IMR-90 (cell line): ENCODE measurements at regions not wholly inside any gene's neighbourhood (a gene's known extent, or its start where the extent isn't known, plus 50 kb on each side); places are given as distances from the start of the nearest gene placed in this dataset.

Experiments used
- ATAC-seq: fragments of 200-7000 bp; cut with Tn5 transposase; 2 replicates; pipeline ENCODE4 v1.9.1; 2020; ENCODE audit warnings: low read depth, mild to moderate bottlenecking, moderate library complexity
- BruUV-seq: library from RNA; stranded (reverse); fragments of 400-500 nt; replicated peaks from 2 replicates; lab custom pipeline; 2021; lab: Mats Ljungman, UMichigan
- CTCF ChIA-PET: fragments of 300-600 bp; formaldehyde crosslinking; extraction: SDS; loops from one replicate; lab custom pipeline; 2021; ENCODE audit warnings: antibody characterized with exemption; lab: Yijun Ruan, JAX
- POLR2A ChIA-PET: fragments of 300-600 bp; sonication (Branson Sonifier 250); formaldehyde crosslinking; loops from one replicate; lab custom pipeline; 2022; ENCODE audit warnings: antibody characterized with exemption; ENCODE audit not compliant: unreplicated experiment; lab: Charles Lee
- DNase-seq: peaks from one replicate; pipeline ENCODE4 v3.0.0; 2013
- H2AFZ ChIP-seq: replicated peaks from 2 replicates; pipeline ENCODE3; 2013; ENCODE audit warnings: low read length, mild to moderate bottlenecking; ENCODE audit not compliant: poor library complexity
- H2AK5ac ChIP-seq: 2 replicates; pipeline ENCODE4 v1.6.1; 2013; ENCODE audit warnings: low read depth, low read length, inconsistent platforms
- H2AK9ac ChIP-seq: replicated peaks from 2 replicates; pipeline ENCODE3; 2013; ENCODE audit warnings: mild to moderate bottlenecking, low read depth, low read length, moderate library complexity; ENCODE audit not compliant: poor library complexity
- H2BK120ac ChIP-seq: 2 replicates; pipeline ENCODE4 v1.6.1; 2013; ENCODE audit warnings: low read depth, low read length, inconsistent platforms
- H2BK15ac ChIP-seq: 3 replicates; pipeline ENCODE4 v1.6.1; 2013; ENCODE audit warnings: low read depth, low read length, inconsistent platforms
- H2BK20ac ChIP-seq: 2 replicates; pipeline ENCODE4 v1.6.1; 2013; ENCODE audit warnings: low read depth, mild to moderate bottlenecking, inconsistent platforms, low read length, moderate library complexity
- H2BK5ac ChIP-seq: 2 replicates; pipeline ENCODE4 v1.6.1; 2013; ENCODE audit warnings: mild to moderate bottlenecking, low read depth, low read length, inconsistent platforms; ENCODE audit not compliant: poor library complexity, severe bottlenecking
- H3K14ac ChIP-seq: replicated peaks from 2 replicates; pipeline ENCODE4 v1.6.1; 2013; ENCODE audit warnings: low read depth, low read length, inconsistent platforms
- H3K18ac ChIP-seq: 2 replicates; pipeline ENCODE4 v1.6.1; 2013; ENCODE audit warnings: low read depth, low read length, control low read depth
- H3K23ac ChIP-seq: 2 replicates; pipeline ENCODE4 v1.6.1; 2013; ENCODE audit warnings: low read depth, low read length, inconsistent platforms
- H3K27ac ChIP-seq: 2 replicates; pipeline ENCODE4 v1.5.1; 2013; ENCODE audit warnings: mild to moderate bottlenecking, control low read depth, low read length; ENCODE audit not compliant: insufficient read depth
- H3K27me3 ChIP-seq: 2 replicates; pipeline ENCODE4 v1.6.1; 2013; ENCODE audit warnings: low read length; ENCODE audit not compliant: control insufficient read depth, insufficient read depth
- H3K36me3 ChIP-seq: 2 replicates; pipeline ENCODE4 v1.6.1; 2013; ENCODE audit warnings: low read length, mixed read lengths; ENCODE audit not compliant: control insufficient read depth, insufficient read depth
- H3K4ac ChIP-seq: 2 replicates; pipeline ENCODE4 v1.6.1; 2013; ENCODE audit warnings: low read depth, low read length, inconsistent platforms
- H3K4me1 ChIP-seq: 2 replicates; pipeline ENCODE4 v1.6.1; 2013; ENCODE audit warnings: low read length, mixed read lengths; ENCODE audit not compliant: control insufficient read depth, insufficient read depth
- H3K4me2 ChIP-seq: 2 replicates; pipeline ENCODE4 v1.6.1; 2013; ENCODE audit warnings: low read depth, mild to moderate bottlenecking, control low read depth, low read length, moderate library complexity
- H3K4me3 ChIP-seq: 2 replicates; pipeline ENCODE4 v1.5.1; 2013; ENCODE audit warnings: low read depth, mild to moderate bottlenecking, control low read depth, low read length, moderate library complexity; ENCODE audit not compliant: insufficient read depth
- H3K56ac ChIP-seq: 2 replicates; pipeline ENCODE4 v1.6.1; 2013; ENCODE audit warnings: low read length, inconsistent platforms; ENCODE audit not compliant: insufficient read depth; ENCODE audit errors: extremely low read depth
- H3K79me1 ChIP-seq, 2 experiments: 2 replicates each; pipeline ENCODE4 v1.6.1; 2013; ENCODE audit warnings: low read length in 2 of 2, inconsistent platforms in 1 of 2, low read depth in 1 of 2
- H3K9ac ChIP-seq: 2 replicates; pipeline ENCODE4 v1.6.1; 2013; ENCODE audit warnings: low read depth, low read length, control low read depth
- H3K9me1 ChIP-seq: 2 replicates; pipeline ENCODE4 v1.6.1; 2013; ENCODE audit warnings: low read length, inconsistent platforms; ENCODE audit not compliant: insufficient read depth
- H3K9me3 ChIP-seq: 2 replicates; pipeline ENCODE4 v1.6.1; 2013; ENCODE audit warnings: low read length; ENCODE audit not compliant: control insufficient read depth, insufficient read depth
- H4K20me1 ChIP-seq: 2 replicates; pipeline ENCODE4 v1.6.1; 2013; ENCODE audit warnings: low read length, inconsistent platforms; ENCODE audit not compliant: insufficient read depth
- H4K5ac ChIP-seq: 2 replicates; pipeline ENCODE4 v1.6.1; 2013; ENCODE audit warnings: mild to moderate bottlenecking, low read depth, low read length, control low read depth
- H4K8ac ChIP-seq, 2 experiments: 2 replicates each; pipeline ENCODE4 v1.6.1; 2013; ENCODE audit warnings: low read depth in 2 of 2, low read length in 2 of 2, control low read depth in 1 of 2, inconsistent platforms in 1 of 2
- H4K91ac ChIP-seq: 2 replicates; pipeline ENCODE4 v1.6.1; 2013; ENCODE audit warnings: low read depth, low read length, inconsistent platforms; ENCODE audit not compliant: insufficient read depth
- BHLHE40 ChIP-seq: fragments of 150-350 bp; IDR thresholded peaks from 2 replicates; pipeline ENCODE4 v1.6.1; 2016; ENCODE audit warnings: mild to moderate bottlenecking, low read depth, low read length
- CEBPB ChIP-seq: IDR thresholded peaks from 2 replicates; pipeline ENCODE4 v1.6.1; 2012; ENCODE audit warnings: low read depth, low read length, improper control_type of control experiment
- CHD1 ChIP-seq: IDR thresholded peaks from 2 replicates; pipeline ENCODE4 v1.6.1; 2012; ENCODE audit warnings: low read depth, low read length, improper control_type of control experiment
- MAFK ChIP-seq: IDR thresholded peaks from 2 replicates; pipeline ENCODE4 v1.6.1; 2012; ENCODE audit warnings: low read depth, low read length, improper control_type of control experiment
- RAD21 ChIP-seq: IDR thresholded peaks from 2 replicates; pipeline ENCODE4 v1.6.1; 2012; ENCODE audit warnings: low read length, improper control_type of control experiment
- RCOR1 ChIP-seq: IDR thresholded peaks from 2 replicates; pipeline ENCODE4 v1.6.1; 2012; ENCODE audit warnings: mild to moderate bottlenecking, low read length, improper control_type of control experiment; ENCODE audit not compliant: insufficient replicate concordance
- WGBS, 2 experiments: methylation state at CpG; one replicate each; pipeline versions ENCODE4 v1.1.5 to v1.1.7; 2013; ENCODE audit warnings: missing lambda C conversion rate in 2 of 2; ENCODE audit not compliant: insufficient read length in 1 of 2; ENCODE audit errors: extremely low coverage in 2 of 2; 5-methylcytosine and 5-hydroxymethylcytosine counted together
- dilution Hi-C: fragments of 300-500 bp; cut with HindIII; formaldehyde crosslinking; loops from one replicate; pipeline ENCODE4 v1.14.3; 2018; ENCODE audit warnings: low sequenced_read_pairs; ENCODE audit not compliant: unreplicated experiment
- in situ Hi-C: fragments of 300-500 bp; cut with MboI; formaldehyde crosslinking; loops from 3 replicates; pipeline ENCODE4 v1.14.3; 2019; ENCODE audit warnings: low sequenced_read_pairs, inconsistent platforms, mixed read lengths
- intact Hi-C: fragments of 100-400 bp; cut with micrococcal nuclease; formaldehyde crosslinking; loops from 2 replicates; pipeline ENCODE4 v1.10.0; 2022
- TF ChIP-seq, protein P1 (sequence below): fragments of 150-350 bp; IDR thresholded peaks from 2 replicates; pipeline ENCODE4 v1.6.1; 2017; ENCODE audit warnings: mild to moderate bottlenecking, antibody characterized with exemption, low read length, low read depth

- no peaks in the 10 kb centered on the region for H3K79me1 ChIP-seq
- DNase-seq = no peak
- ChIA-PET POLR2A (no interaction called here), CTCF (interaction anchor here (0.6 kb wide), 1 partner anchor 193 kb away, joined by 3 read pairs; no protein-coding TSS in a partner anchor)
- no peak overlapping the region for H2AFZ ChIP-seq
- no peak overlapping the region for H3K27ac ChIP-seq
- in situ Hi-C loops (no loop called here), intact Hi-C loops (no loop called here), dilution Hi-C loops (no loop called here)
- no peak overlapping the region for H4K91ac ChIP-seq
- H3K23ac ChIP-seq = no peak overlapping the region
- H3K4me1 ChIP-seq = no peaks in the 10 kb centered on the region
- H3K4me2 ChIP-seq = no peak overlapping the region
- BruUV-seq = no TSS peak
- H3K4ac ChIP-seq = no peak overlapping the region
- H3K14ac ChIP-seq = no peak overlapping the region
- H2BK15ac ChIP-seq = no peak overlapping the region
- no peak overlapping the region for H3K9ac ChIP-seq
- H4K8ac ChIP-seq = no peak overlapping the region
- no peak overlapping the region for H4K5ac ChIP-seq
- H3K56ac ChIP-seq = no peak overlapping the region
- H3K36me3 ChIP-seq = no peaks in the 10 kb centered on the region
- H4K20me1 ChIP-seq = no peaks in the 10 kb centered on the region
- H3K9me3 ChIP-seq = peaks cover 13% of the 10 kb centered on the region
- no CpG with 5 or more reads among the region's 1 CpG for WGBS, 2 experiments
- no peak overlapping the region for H3K4me3 ChIP-seq
- H3K9me1 ChIP-seq = no peaks in the 10 kb centered on the region
- no peak for ATAC-seq
- no peak overlapping the region for H2BK5ac ChIP-seq
- H2BK120ac ChIP-seq = no peak overlapping the region
- H2AK5ac ChIP-seq = no peak overlapping the region
- H2BK20ac ChIP-seq = no peak overlapping the region
- no peak overlapping the region for H3K18ac ChIP-seq
- H3K27me3 ChIP-seq = no peaks in the 10 kb centered on the region
- TF ChIP-seq CEBPB = no peak
- TF ChIP-seq RCOR1 = no peak
- no peak for TF ChIP-seq BHLHE40
- TF ChIP-seq CHD1 = no peak
- TF ChIP-seq, protein P1, sequence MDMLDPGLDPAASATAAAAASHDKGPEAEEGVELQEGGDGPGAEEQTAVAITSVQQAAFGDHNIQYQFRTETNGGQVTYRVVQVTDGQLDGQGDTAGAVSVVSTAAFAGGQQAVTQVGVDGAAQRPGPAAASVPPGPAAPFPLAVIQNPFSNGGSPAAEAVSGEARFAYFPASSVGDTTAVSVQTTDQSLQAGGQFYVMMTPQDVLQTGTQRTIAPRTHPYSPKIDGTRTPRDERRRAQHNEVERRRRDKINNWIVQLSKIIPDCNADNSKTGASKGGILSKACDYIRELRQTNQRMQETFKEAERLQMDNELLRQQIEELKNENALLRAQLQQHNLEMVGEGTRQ = no peak
- no peak for TF ChIP-seq RAD21
- TF ChIP-seq MAFK = no peak
- H2AK9ac ChIP-seq = no peak overlapping the region
These were observed 194.1 kb upstream of the TLL1 start for GRCh38 chr4:165678936-165679325.
